Kidney epithelial cell (primary cell): ENCODE measurements at regions not wholly inside any gene's neighbourhood (a gene's known extent, or its start where the extent isn't known, plus 50 kb on each side); places are given as distances from the start of the nearest gene placed in this dataset.

Experiments
- DNase-seq: peaks from one replicate; pipeline ENCODE4 v3.0.0-alpha.2; 2010; ENCODE audit warnings: low read depth
- H3K27me3 ChIP-seq: 2 replicates; pipeline ENCODE4 v1.6.0; 2011; ENCODE audit warnings: low read length; ENCODE audit not compliant: control insufficient read depth, insufficient read depth
- H3K36me3 ChIP-seq: 2 replicates; pipeline ENCODE4 v1.5.1; 2011; ENCODE audit warnings: low read length; ENCODE audit not compliant: control insufficient read depth, insufficient read depth
- H3K4me3 ChIP-seq: 2 replicates; pipeline ENCODE4 v1.5.1; 2011; ENCODE audit warnings: low read depth, mild to moderate bottlenecking, control low read depth, low read length
- CTCF ChIP-seq: IDR thresholded peaks from 2 replicates; pipeline ENCODE4 v1.5.1; 2011; ENCODE audit warnings: mild to moderate bottlenecking, moderate library complexity, low read length, control low read depth, inconsistent platforms; ENCODE audit not compliant: insufficient read depth, poor library complexity, severe bottlenecking

DNA sequence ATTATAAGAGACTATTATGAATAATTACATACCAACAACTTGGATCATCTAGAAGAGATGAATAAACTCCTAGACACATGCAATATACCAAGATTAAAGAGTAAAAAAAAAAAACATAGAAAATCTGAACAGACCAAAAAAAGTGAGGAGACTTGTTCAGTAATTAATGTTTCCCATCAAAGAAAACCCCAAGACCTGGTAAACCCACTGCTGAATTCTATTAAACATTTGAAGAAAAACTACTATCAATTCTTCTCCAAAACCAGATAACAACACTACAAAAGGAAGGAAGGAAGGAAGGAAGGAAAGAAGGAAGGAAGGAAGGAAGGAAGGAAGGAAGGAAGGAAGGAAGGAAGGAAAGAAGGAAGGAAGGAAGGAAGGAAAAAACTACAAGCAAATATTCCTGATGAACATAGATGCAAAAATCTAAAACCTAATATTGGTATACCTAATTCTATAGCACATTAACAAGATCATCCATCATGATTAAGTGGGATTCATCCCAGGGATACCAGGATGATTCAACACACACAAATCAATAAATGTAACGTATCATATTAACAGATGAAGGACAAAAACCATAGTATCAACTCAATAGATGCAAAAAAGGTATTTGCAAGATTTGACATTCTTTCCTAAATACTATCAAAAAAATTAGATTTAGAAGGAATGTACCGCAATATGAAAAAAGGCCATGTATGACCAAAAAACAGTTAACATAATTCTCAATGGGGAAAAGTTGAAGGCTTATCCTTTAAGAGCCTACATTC is 445.5 kb downstream of the KCNH5 start:
- Histone ChIP-seq H3K36me3 (no peaks in the 10 kb centered on the region), H3K27me3 (no peaks in the 10 kb centered on the region), H3K4me3 (no peak overlapping the region)
- no peak for TF ChIP-seq CTCF
- DNase-seq = no peak

DNA sequence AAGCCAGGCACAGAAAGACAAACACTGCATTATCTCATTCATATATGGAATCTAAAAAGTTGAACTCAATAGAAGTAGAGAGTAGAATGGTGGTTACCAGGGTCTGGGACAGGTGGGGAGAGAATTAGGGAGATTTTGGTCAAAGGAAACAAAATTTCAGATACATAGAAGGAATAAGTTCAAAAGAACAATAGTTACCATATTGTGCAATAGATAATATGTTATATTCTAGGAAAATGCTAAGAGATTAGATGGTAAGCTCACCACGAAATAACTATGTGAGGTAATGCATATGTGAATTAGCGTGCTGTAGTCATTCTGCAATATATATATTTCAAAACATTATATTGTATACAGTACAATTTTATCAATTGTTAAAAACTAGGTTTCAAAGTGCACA is 442.5 kb downstream of the KCNH5 start:
- no peak for DNase-seq
- Histone ChIP-seq H3K36me3 (no peaks in the 10 kb centered on the region), H3K27me3 (no peaks in the 10 kb centered on the region), H3K4me3 (no peak overlapping the region)
- no peak for TF ChIP-seq CTCF

DNA sequence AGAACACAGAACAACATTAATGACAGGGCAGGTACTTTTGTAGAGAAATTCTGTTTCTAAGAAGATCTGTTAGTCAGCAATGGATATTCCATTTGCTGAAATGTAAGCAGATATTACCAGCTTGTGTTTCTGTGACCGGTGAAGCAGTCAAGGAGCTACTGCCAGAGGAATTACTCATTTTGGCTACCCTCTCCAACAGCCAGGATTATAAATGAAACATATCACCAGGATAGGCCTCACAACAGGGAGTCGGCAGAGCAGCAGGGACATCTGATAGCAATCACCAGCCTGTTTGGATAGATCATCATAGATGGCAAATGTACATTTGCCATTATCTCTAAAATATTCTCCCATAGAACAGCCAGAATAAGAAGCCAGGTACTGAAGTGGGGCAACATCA is 440.7 kb downstream of the KCNH5 start:
- no peaks in the 10 kb centered on the region for H3K27me3 ChIP-seq
- no peak for DNase-seq
- no peaks in the 10 kb centered on the region for H3K36me3 ChIP-seq
- TF ChIP-seq CTCF = no peak
- no peak overlapping the region for H3K4me3 ChIP-seq

DNA sequence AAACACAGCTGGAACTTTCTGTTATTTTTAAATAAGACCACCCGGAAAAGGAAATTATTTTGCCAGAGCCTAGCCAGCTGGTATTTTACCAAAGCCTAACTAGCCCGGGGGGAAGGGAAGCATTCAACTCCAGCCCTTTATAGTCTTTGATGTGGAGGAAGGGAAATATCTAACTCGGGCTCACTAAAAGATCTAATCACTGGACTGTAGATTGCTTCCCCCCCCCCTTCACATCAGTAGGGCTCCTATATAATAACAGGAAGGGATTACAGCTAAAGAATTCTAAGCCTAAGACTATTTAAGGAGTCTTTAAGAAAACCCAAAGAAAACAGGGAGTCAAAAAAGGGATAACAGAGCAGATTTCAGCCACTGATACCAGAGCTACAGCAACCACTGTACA is 431.1 kb downstream of the KCNH5 start:
- Histone ChIP-seq H3K27me3 (no peaks in the 10 kb centered on the region), H3K36me3 (no peaks in the 10 kb centered on the region), H3K4me3 (no peak overlapping the region)
- no peak for TF ChIP-seq CTCF
- DNase-seq = no peak

- DNase-seq = no peak
- no peak for TF ChIP-seq CTCF
- H3K4me3 ChIP-seq = no peak overlapping the region
- no peaks in the 10 kb centered on the region for H3K27me3 ChIP-seq
- no peaks in the 10 kb centered on the region for H3K36me3 ChIP-seq
Observed at GRCh38 chr14:62616668-62617067, 428.6 kb downstream of the KCNH5 start.

DNA sequence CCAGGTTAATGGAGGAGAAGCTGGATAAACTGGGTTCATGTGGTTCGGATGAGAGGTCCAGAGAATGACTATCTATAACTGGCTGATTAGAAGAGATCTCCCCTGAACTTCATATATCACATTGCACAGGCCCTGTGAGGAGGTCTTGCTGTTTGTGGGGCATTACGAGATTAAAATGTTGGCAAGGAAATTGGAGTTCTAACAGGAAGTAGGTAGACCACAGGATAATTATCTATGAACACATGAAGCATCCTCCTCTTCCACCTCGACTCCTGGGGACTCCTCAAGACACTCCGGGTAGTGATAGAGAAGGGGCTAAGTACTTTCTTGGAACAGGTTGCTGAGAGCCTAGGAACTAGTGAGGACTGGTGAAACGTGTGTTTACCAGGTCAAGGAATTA is 418.8 kb downstream of the KCNH5 start:
- Histone ChIP-seq H3K36me3 (no peaks in the 10 kb centered on the region), H3K4me3 (no peak overlapping the region), H3K27me3 (no peaks in the 10 kb centered on the region)
- DNase-seq = no peak
- no peak for TF ChIP-seq CTCF
